ENCODE measurements at regions not wholly inside any gene's neighbourhood (a gene's known extent, or its start where the extent isn't known, plus 50 kb on each side); places are given as distances from the start of the nearest gene placed in this dataset.

- DNase-seq (ENCODE audit: low read depth in 3 of 3, low spot score in 2 of 3) = no peak
Measured at GRCh38 chr2:184472481-184472880, 125.8 kb upstream of the ZNF804A start.

- DNase-seq (ENCODE audit: low read depth in 3 of 3, low spot score in 2 of 3) = no peak
Measured at GRCh38 chr2:184481865-184482264, 116.5 kb upstream of the ZNF804A start.

GRCh38 chr2:184498936-184499335, 99.4 kb upstream of the ZNF804A start:
- no peak for DNase-seq (ENCODE audit: low read depth in 3 of 3, low spot score in 2 of 3)

GRCh38 chr2:184504252-184504651, 94.1 kb upstream of the ZNF804A start:
- DNase-seq (ENCODE audit: low read depth in 3 of 3, low spot score in 2 of 3) = no peak

GRCh38 chr2:184507254-184507653, 91.1 kb upstream of the ZNF804A start:
- no peak for DNase-seq (ENCODE audit: low read depth in 3 of 3, low spot score in 2 of 3)

GRCh38 chr2:184517402-184517801, 80.9 kb upstream of the ZNF804A start:
- DNase-seq (ENCODE audit: low read depth in 3 of 3, low spot score in 2 of 3) = no peak

- no peak for DNase-seq (ENCODE audit: low read depth in 3 of 3, low spot score in 2 of 3)
Measured at GRCh38 chr2:184520441-184520840, 77.9 kb upstream of the ZNF804A start.

GRCh38 chr2:184523732-184524131, 74.6 kb upstream of the ZNF804A start:
- DNase-seq (ENCODE audit: low read depth in 3 of 3, low spot score in 2 of 3) = no peak

- no peak for DNase-seq (ENCODE audit: low read depth in 3 of 3, low spot score in 2 of 3)
Measured at GRCh38 chr2:184524551-184525382, 73.6 kb upstream of the ZNF804A start.

- no peak for DNase-seq (ENCODE audit: low read depth in 3 of 3, low spot score in 2 of 3)
Measured at GRCh38 chr2:184527058-184527457, 71.3 kb upstream of the ZNF804A start.

GRCh38 chr2:184528119-184528518, 70.2 kb upstream of the ZNF804A start:
- no peak for DNase-seq (ENCODE audit: low read depth in 3 of 3, low spot score in 2 of 3)

GRCh38 chr2:184530239-184530638, 68.1 kb upstream of the ZNF804A start:
- no peak for DNase-seq (ENCODE audit: low read depth in 3 of 3, low spot score in 2 of 3)

GRCh38 chr2:184530959-184531358, 67.4 kb upstream of the ZNF804A start:
- DNase-seq (ENCODE audit: low read depth in 3 of 3, low spot score in 2 of 3) = no peak

GRCh38 chr2:184532551-184532950, 65.8 kb upstream of the ZNF804A start:
- DNase-seq (ENCODE audit: low read depth in 3 of 3, low spot score in 2 of 3) = no peak

GRCh38 chr2:184534986-184535385, 63.3 kb upstream of the ZNF804A start:
- DNase-seq (ENCODE audit: low read depth in 3 of 3, low spot score in 2 of 3) = no peak

GRCh38 chr2:184540246-184540789, 58.0 kb upstream of the ZNF804A start:
- no peak for DNase-seq (ENCODE audit: low read depth in 3 of 3, low spot score in 2 of 3)

- DNase-seq (ENCODE audit: low read depth in 3 of 3, low spot score in 2 of 3) = no peak
Measured at GRCh38 chr2:184541591-184541990, 56.7 kb upstream of the ZNF804A start.

GRCh38 chr2:184543832-184544231, 54.5 kb upstream of the ZNF804A start:
- no peak for DNase-seq (ENCODE audit: low read depth in 3 of 3, low spot score in 2 of 3)

Measured in right renal cortex interstitium (tissue), 3 donors.